NCI-H226 (cell line): ENCODE measurements at regions not wholly inside any gene's neighbourhood (a gene's known extent, or its start where the extent isn't known, plus 50 kb on each side); places are given as distances from the start of the nearest gene placed in this dataset.
A peak's percentile ranks its signal among the peaks of the same experiment; 100 is the strongest.
"Not testable (repeated sequence)": the region's sequence is repeated elsewhere in the genome, so short reads cannot be mapped to it uniquely, and the experiment has no call there.

Experiments used
- DNase-seq: peaks from one replicate; pipeline ENCODE4 v3.0.0-alpha.2; 2015

DNA sequence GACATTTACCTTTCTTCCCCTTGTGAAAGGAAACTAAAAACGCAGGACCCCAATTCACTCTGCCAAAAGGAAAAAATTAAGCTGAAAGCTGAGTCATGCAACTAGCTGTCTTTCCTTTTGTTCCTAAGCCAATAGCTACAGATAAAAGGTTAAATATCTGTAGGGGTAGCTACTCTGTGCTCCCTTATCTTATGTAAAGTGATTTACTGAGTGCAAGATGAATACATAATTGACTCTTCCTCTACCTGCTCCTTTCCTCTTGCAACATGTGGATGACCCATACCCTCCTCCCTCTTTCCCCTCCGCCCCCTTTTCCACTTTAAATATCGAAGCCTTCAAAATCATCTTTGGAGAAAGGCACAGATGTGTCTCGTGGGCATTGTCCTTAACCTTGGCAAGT lies 68.0 kb upstream of the ZNF157 start:
- no peak for DNase-seq

- DNase-seq: not testable (repeated sequence)
Observed at GRCh38 chrX:47306471-47307023, 63.8 kb upstream of the ZNF157 start.

GRCh38 chrX:47311932-47312774 lies 58.2 kb upstream of the ZNF157 start:
- DNase-seq: peak; percentile 17

- DNase-seq: no peak
Observed at GRCh38 chrX:47313056-47313455, 57.3 kb upstream of the ZNF157 start.

- DNase-seq: no peak
Observed at GRCh38 chrX:47316276-47317025, 53.9 kb upstream of the ZNF157 start.
